ENCODE measurements at regions not wholly inside any gene's neighbourhood (a gene's known extent, or its start where the extent isn't known, plus 50 kb on each side); places are given as distances from the start of the nearest gene placed in this dataset.

DNA sequence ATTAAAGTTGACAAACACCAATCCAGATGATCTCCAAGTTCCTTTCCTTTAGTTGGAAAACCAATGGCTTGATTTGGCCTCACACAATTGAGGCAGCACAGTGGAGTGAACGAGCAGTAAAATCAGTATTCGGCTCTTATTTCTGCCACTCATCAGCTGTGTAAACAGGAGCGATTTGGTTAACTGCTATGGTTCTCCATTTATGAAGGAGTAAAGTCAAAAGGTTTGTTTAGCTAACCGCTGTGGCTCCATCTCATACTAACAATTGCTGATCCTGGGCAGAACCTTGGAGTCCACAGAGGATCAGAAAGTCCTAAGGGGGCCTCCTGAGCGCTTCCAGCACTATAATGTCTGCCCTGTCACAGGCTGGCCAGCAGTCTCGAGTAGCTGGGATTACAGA, 54.5 kb upstream of the EXOC1L start:
- ATAC-seq (replicated peaks), result no peak
- no peaks in the 10 kb centered on the region for H3K4me1 Mint-ChIP-seq
- H3K36me3 Mint-ChIP-seq (ENCODE audit: low read depth), result no peaks in the 10 kb centered on the region
- peaks cover 9% of the 10 kb centered on the region for H3K27me3 Mint-ChIP-seq
- no peak overlapping the region for H3K4me3 Mint-ChIP-seq
- H3K9me3 Mint-ChIP-seq, result no peaks in the 10 kb centered on the region
- H3K27ac Mint-ChIP-seq, result no peak overlapping the region

GRCh38 chr4:55768291-55768690, 51.3 kb upstream of the EXOC1L start:
- Mint-ChIP-seq H3K4me1 (no peaks in the 10 kb centered on the region), H3K36me3 (ENCODE audit: low read depth) (no peaks in the 10 kb centered on the region), H3K27ac (no peak overlapping the region), H3K9me3 (no peaks in the 10 kb centered on the region), H3K4me3 (no peak overlapping the region), H3K27me3 (peaks cover 9% of the 10 kb centered on the region)
- no peak for ATAC-seq (replicated peaks)
